ENCODE measurements at regions not wholly inside any gene's neighbourhood (a gene's known extent, or its start where the extent isn't known, plus 50 kb on each side); places are given as distances from the start of the nearest gene placed in this dataset.

- no peak for TF ChIP-seq CTCF (IDR thresholded peaks at IDR 0.05)
- Histone ChIP-seq H3K9me3 (no peaks in the 10 kb centered on the region), H3K4me1 (no peaks in the 10 kb centered on the region), H3K27ac (no peak overlapping the region), H3K9ac (ENCODE audit: low read depth in 2 of 2, low read length in 2 of 2) (no peak overlapping the region), H3K4me3 (no peak overlapping the region), H3K36me3 (no peaks in the 10 kb centered on the region), H3K27me3 (no peaks in the 10 kb centered on the region)
- intact Hi-C loops (cut with DNase I), result no loop called here
- no peak for DNase-seq
These were observed 179.0 kb upstream of the TSHZ3 start for GRCh38 chr19:31528261-31528660.

- no peak for DNase-seq
- no peaks in the 10 kb centered on the region for H3K27me3 ChIP-seq
- TF ChIP-seq CTCF (IDR thresholded peaks at IDR 0.05), result no peak
- H3K36me3 ChIP-seq, result no peaks in the 10 kb centered on the region
- H3K9me3 ChIP-seq, result no peaks in the 10 kb centered on the region
- H3K4me1 ChIP-seq, result no peaks in the 10 kb centered on the region
- H3K9ac ChIP-seq (ENCODE audit: low read depth in 2 of 2, low read length in 2 of 2), result no peak overlapping the region
- intact Hi-C loops (cut with DNase I), result no loop called here
- H3K4me3 ChIP-seq, result no peak overlapping the region
- H3K27ac ChIP-seq, result no peak overlapping the region
These were observed 179.9 kb upstream of the TSHZ3 start for GRCh38 chr19:31529121-31529520.

GRCh38 chr19:31530781-31531180 is 181.5 kb upstream of the TSHZ3 start:
- TF ChIP-seq CTCF (IDR thresholded peaks at IDR 0.05), result no peak
- Histone ChIP-seq H3K9me3 (no peaks in the 10 kb centered on the region), H3K27me3 (no peaks in the 10 kb centered on the region), H3K4me1 (no peaks in the 10 kb centered on the region), H3K27ac (no peak overlapping the region), H3K36me3 (no peaks in the 10 kb centered on the region), H3K9ac (ENCODE audit: low read depth in 2 of 2, low read length in 2 of 2) (no peak overlapping the region), H3K4me3 (no peak overlapping the region)
- intact Hi-C loops (cut with DNase I), result no loop called here
- DNase-seq, result no peak

- Histone ChIP-seq H3K9me3 (no peaks in the 10 kb centered on the region), H3K4me3 (no peak overlapping the region)
- intact Hi-C loops (cut with DNase I), result no loop called here
These were observed 182.1 kb upstream of the TSHZ3 start for GRCh38 chr19:31531326-31531725.

GRCh38 chr19:31532034-31532433 is 182.8 kb upstream of the TSHZ3 start:
- Histone ChIP-seq H3K27me3 (no peaks in the 10 kb centered on the region), H3K4me3 (no peak overlapping the region), H3K9me3 (no peaks in the 10 kb centered on the region), H3K9ac (ENCODE audit: low read depth in 2 of 2, low read length in 2 of 2) (no peak overlapping the region), H3K27ac (no peak overlapping the region), H3K36me3 (no peaks in the 10 kb centered on the region), H3K4me1 (no peaks in the 10 kb centered on the region)
- TF ChIP-seq CTCF (IDR thresholded peaks at IDR 0.05), result no peak
- no peak for DNase-seq
- intact Hi-C loops (cut with DNase I), result no loop called here

More at GRCh38 chr19:31531326-31531725, 182.1 kb upstream of the TSHZ3 start:
- no peak overlapping the region for H3K27ac ChIP-seq
- no peak for DNase-seq
- TF ChIP-seq CTCF (IDR thresholded peaks at IDR 0.05), result no peak
- H3K36me3 ChIP-seq, result no peaks in the 10 kb centered on the region
- no peaks in the 10 kb centered on the region for H3K4me1 ChIP-seq
- H3K27me3 ChIP-seq, result no peaks in the 10 kb centered on the region
- H3K9ac ChIP-seq (ENCODE audit: low read depth in 2 of 2, low read length in 2 of 2), result no peak overlapping the region

GRCh38 chr19:31533114-31533513 is 183.9 kb upstream of the TSHZ3 start:
- H3K27ac ChIP-seq, result no peak overlapping the region
- no peaks in the 10 kb centered on the region for H3K9me3 ChIP-seq
- DNase-seq, result no peak
- intact Hi-C loops (cut with DNase I), result no loop called here
- H3K9ac ChIP-seq (ENCODE audit: low read depth in 2 of 2, low read length in 2 of 2), result no peak overlapping the region
- H3K4me3 ChIP-seq, result no peak overlapping the region
- no peaks in the 10 kb centered on the region for H3K36me3 ChIP-seq
- TF ChIP-seq CTCF (IDR thresholded peaks at IDR 0.05), result no peak
- H3K27me3 ChIP-seq, result no peaks in the 10 kb centered on the region
- H3K4me1 ChIP-seq, result no peaks in the 10 kb centered on the region
